Globus pallidus (tissue), 1 donor: ENCODE measurements at regions not wholly inside any gene's neighbourhood (a gene's known extent, or its start where the extent isn't known, plus 50 kb on each side); places are given as distances from the start of the nearest gene placed in this dataset.

Experiments
- DNase-seq: peaks from one replicate; pipeline ENCODE4 v3.0.0-alpha.2; 2015; ENCODE audit warnings: low spot score

GRCh38 chr6:168212362-168212761 lies 107.2 kb downstream of the DACT2 start:
- no peak for DNase-seq

GRCh38 chr6:168211681-168212080 lies 107.9 kb downstream of the DACT2 start:
- DNase-seq = no peak

- DNase-seq = no peak
Observed at GRCh38 chr6:168210239-168211105, 109.1 kb downstream of the DACT2 start.

GRCh38 chr6:168209420-168209819 lies 110.2 kb downstream of the DACT2 start:
- DNase-seq = no peak

- no peak for DNase-seq
Observed at GRCh38 chr6:168208854-168209253, 110.7 kb downstream of the DACT2 start.

GRCh38 chr6:168208402-168208801 lies 111.2 kb downstream of the DACT2 start:
- no peak for DNase-seq

GRCh38 chr6:168207421-168208175 lies 112.0 kb downstream of the DACT2 start:
- DNase-seq = no peak

- peak; percentile 51 for DNase-seq
Observed at GRCh38 chr6:168206661-168207274, 112.8 kb downstream of the DACT2 start.

GRCh38 chr6:168206186-168206585 lies 113.4 kb downstream of the DACT2 start:
- no peak for DNase-seq

GRCh38 chr6:168201799-168202198 lies 117.8 kb downstream of the DACT2 start:
- DNase-seq = no peak

- DNase-seq = no peak
Observed at GRCh38 chr6:168201383-168201782, 118.2 kb downstream of the DACT2 start.

GRCh38 chr6:168200571-168201134 lies 118.9 kb downstream of the DACT2 start:
- DNase-seq = no peak

GRCh38 chr6:168198302-168199180 lies 119.5 kb upstream of the FRMD1 start:
- no peak for DNase-seq

GRCh38 chr6:168197636-168198301 lies 118.8 kb upstream of the FRMD1 start:
- no peak for DNase-seq

GRCh38 chr6:168196881-168197635 lies 118.0 kb upstream of the FRMD1 start:
- DNase-seq = no peak

- no peak for DNase-seq
Observed at GRCh38 chr6:168196385-168196860, 117.4 kb upstream of the FRMD1 start.

GRCh38 chr6:168195712-168196111 lies 116.7 kb upstream of the FRMD1 start:
- no peak for DNase-seq

- DNase-seq = no peak
Observed at GRCh38 chr6:168194732-168195567, 115.9 kb upstream of the FRMD1 start.
